GM10266 (cell line): ENCODE measurements at regions not wholly inside any gene's neighbourhood (a gene's known extent, or its start where the extent isn't known, plus 50 kb on each side); places are given as distances from the start of the nearest gene placed in this dataset.

Source experiments
- DNase-seq: peaks from one replicate; pipeline ENCODE4 v3.0.0; 2012; ENCODE audit errors: extremely low spot score
- TF ChIP-seq, protein P1 (sequence below): IDR thresholded peaks from 2 replicates; pipeline ENCODE4 v1.5.1; 2012; ENCODE audit warnings: mild to moderate bottlenecking, low read depth; ENCODE audit not compliant: control insufficient read depth, insufficient read depth; ENCODE audit errors: missing control alignments

DNA sequence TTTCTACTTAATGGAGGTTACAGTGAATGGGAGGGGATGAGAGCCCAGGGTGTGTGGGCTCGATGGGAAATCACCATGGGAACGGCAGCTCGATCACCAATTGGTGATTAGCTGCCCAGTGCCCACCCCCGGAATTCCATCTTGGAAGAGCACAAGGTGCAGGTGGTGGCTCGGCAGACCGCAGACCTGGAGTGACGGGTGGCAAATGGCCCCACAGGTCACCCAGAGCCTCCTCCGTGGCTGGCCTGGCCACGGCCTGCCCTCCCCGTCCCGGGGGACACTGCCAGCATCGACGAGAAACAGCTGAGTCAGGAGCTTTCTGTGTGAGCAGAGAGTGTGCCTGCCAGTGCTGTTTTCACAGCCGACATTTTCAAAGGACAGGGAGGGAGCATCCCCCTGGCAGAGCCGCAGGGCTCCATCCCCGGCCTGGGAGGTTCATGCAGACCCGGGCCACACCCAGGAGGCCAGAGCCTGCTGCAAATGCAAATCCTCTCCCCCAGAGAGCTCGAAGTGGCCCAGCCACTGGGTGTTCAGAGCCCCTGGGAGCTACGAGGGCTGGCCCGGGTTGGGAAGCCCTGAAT lies 176.4 kb upstream of the MYT1L start:
- TF ChIP-seq, protein P1, sequence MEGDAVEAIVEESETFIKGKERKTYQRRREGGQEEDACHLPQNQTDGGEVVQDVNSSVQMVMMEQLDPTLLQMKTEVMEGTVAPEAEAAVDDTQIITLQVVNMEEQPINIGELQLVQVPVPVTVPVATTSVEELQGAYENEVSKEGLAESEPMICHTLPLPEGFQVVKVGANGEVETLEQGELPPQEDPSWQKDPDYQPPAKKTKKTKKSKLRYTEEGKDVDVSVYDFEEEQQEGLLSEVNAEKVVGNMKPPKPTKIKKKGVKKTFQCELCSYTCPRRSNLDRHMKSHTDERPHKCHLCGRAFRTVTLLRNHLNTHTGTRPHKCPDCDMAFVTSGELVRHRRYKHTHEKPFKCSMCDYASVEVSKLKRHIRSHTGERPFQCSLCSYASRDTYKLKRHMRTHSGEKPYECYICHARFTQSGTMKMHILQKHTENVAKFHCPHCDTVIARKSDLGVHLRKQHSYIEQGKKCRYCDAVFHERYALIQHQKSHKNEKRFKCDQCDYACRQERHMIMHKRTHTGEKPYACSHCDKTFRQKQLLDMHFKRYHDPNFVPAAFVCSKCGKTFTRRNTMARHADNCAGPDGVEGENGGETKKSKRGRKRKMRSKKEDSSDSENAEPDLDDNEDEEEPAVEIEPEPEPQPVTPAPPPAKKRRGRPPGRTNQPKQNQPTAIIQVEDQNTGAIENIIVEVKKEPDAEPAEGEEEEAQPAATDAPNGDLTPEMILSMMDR: no peak
- no peak for DNase-seq

- no peak for DNase-seq
- TF ChIP-seq, protein P1: no peak
Observed at GRCh38 chr2:2506536-2506935, 175.5 kb upstream of the MYT1L start.

GRCh38 chr2:2505604-2506003 lies 174.5 kb upstream of the MYT1L start:
- DNase-seq: no peak
- TF ChIP-seq, protein P1: no peak

- no peak for DNase-seq
Observed at GRCh38 chr2:2503864-2504418, 172.9 kb upstream of the MYT1L start.

DNA sequence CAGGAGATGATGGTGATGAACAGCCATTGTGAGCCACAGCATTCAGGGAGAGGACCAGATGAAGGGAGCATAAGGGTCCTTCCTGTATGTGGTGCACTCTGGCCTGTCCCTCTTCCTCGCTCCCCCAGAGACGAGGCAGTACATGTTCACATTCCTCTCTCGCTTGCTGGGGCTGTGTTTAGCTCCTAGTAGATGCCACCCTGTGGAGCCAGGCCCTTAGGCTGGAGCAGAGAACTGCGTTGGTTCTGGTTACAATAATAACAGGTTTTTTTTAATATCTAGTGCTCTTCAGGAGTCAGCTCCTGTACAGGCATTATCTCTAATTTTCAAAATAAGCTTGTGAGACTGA lies 171.1 kb upstream of the MYT1L start:
- no peak for DNase-seq
- TF ChIP-seq, protein P1: no peak

More at GRCh38 chr2:2503864-2504418, 172.9 kb upstream of the MYT1L start:
- TF ChIP-seq, protein P1: no peak

DNA sequence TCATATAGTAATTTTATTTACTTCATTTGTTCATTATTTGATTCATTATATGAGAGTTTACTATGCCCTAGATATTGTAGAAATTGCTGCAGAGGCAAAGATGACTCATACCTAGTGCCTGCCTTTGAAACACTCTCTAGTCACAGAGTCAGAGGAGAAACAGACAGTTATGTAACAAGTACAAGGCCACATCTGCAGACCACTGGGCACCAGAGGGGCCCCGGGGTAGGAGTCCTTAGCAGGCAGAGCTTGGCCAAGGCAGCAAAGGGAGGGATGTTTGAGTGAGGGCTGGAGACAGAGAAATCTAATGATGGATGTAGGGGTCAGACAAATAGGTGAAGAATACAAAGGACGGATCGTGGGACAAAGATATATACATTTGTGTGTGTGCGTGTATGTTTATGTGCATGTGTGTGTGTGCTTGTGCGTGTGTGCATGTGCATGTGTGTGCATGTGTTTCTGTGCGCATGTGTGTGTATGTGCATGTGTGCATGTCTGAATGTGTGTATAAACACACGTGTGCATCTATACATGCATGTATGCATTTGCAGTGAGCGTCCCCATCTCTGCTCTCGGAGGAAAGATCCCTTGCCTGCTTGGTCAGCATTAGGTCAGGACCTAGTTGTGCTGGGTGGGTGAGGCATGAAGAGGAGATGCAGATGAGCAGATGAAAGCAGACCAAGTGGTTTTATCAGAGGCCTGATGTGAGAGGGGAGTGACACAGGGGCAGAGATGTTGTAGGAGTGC lies 170.6 kb upstream of the MYT1L start:
- no peak for DNase-seq
- TF ChIP-seq, protein P1: no peak

DNA sequence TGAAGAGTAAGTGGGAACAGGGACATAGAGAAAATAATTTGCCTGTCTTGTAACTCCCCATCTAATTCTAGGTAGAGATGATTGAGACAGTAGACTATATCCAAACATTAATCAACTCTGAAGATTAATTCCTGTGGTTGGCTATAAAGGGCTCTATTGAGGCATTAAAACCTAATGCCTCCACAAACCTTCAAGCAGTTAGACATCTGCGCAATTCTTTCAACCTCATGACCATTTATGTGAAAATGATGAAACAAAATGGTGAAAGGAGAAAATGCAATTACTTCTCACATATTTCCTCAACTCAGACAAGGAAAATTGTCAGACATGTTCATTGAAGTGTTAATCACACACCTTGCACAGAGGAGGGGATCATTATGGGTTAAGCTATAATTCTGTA lies 164.5 kb upstream of the MYT1L start:
- TF ChIP-seq, protein P1: no peak
- DNase-seq: no peak
